D341Med (cell line): ENCODE measurements at regions not wholly inside any gene's neighbourhood (a gene's known extent, or its start where the extent isn't known, plus 50 kb on each side); places are given as distances from the start of the nearest gene placed in this dataset.

ENCODE experiments used
- DNase-seq: peaks from one replicate; pipeline ENCODE4 v3.0.0; 2012; ENCODE audit warnings: low spot score

DNA sequence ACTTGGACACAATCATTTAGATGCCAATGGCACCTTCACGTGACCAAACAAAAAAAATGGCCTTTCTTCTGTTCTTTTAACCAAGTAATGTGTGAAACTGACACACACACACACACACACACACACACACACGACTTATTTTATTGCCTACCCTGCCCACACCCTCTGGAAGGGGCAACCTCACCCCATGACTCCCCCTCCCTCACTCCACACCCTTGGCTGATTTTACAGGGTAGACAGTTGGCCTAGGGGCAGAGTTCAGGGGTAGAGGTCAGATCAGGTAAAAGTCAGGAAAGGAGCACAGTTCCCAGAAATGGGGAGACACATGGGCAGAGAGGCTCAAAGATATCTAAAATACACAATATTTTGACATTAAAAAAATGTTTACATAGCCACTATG lies 144.8 kb upstream of the GJB5 start:
- DNase-seq = no peak

DNA sequence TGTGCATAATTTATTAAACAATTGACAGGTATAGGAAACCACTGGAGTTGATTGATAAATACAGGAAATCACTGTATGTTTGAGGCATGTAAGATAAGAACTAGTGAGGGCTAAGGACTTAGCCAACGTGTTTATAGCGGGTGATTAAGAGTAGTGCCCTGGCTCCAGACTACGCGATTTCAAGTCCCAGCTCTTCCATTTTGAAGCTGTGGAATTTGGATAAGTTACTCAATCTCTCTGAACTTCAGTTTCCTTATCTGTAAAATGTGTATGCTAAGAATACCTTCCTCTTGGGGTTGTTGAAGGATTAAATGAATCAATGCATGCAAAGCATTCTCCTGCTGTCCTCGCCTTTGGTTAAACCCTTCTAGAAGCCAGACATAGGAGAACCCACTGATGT lies 143.3 kb upstream of the GJB5 start:
- no peak for DNase-seq

DNA sequence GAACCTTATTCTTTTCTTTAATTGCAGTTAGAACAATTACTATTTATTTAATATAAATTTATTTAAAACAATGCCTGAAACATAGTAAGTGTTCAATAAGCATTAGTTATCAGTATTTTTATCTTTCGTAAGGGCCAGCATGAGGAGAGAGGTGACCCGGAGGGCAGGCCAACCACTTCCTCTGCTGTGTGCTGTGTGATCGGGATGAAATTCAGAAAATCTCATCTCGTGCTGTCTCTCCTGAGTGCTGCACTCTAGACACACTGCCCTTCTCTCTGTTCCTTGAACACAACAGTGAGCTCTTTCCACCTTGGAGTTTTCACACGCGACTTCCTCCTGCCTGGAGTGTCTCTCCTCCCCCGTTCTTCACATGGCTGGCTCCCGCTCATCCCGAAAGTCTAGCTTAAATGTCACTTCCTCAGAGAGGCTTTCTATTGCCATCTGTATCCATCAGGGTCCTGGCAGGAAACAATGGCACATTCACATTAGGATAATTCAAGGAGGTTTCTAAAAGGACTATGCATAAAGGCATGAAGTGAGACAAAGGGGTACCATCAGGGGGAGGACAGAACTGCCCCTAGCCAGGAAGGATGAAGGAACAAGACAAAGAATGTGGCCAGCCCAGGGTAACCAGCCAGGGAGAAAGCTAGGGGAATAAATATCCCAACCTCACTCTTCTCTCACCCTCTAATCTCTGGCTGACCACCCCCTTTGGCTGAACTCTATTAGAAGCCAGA lies 142.6 kb upstream of the GJB5 start:
- DNase-seq = no peak

DNA sequence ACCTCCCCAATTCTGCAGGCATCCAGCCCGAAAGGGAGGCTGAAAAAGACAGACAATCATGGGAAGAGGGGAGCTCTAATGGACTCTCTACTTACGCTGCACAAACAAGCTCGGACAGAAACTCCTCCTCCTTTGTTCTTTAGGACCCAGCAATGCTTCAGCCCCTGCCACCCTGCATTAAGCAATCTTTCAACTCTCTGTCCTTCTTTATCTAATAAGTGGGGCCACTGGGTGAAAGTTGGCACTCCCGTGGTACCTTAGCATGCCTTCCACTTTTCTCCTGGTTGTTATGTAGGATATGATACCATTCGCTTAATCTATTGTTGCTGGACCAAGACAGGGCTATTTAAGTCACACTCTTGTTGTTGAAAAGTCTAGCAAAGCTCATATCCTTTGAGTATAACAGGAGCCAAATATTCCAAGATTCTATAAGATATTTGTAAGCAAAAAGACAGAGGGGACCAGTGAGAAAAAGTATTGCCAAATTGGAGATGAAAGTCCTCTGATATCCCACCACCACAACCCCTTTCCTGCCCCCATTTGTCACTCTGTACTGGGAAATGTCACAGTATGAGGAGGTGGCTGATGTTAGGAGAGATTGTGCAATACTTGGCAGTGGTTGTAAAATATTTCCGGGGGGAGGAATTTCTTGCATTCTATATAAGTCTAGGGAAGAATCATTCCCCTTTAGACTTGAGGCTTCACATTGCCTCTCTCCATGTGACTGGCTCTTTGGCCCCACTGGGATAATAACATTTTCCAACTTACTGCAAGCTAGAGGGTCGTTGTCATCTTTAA lies 137.3 kb upstream of the GJB5 start:
- no peak for DNase-seq

DNA sequence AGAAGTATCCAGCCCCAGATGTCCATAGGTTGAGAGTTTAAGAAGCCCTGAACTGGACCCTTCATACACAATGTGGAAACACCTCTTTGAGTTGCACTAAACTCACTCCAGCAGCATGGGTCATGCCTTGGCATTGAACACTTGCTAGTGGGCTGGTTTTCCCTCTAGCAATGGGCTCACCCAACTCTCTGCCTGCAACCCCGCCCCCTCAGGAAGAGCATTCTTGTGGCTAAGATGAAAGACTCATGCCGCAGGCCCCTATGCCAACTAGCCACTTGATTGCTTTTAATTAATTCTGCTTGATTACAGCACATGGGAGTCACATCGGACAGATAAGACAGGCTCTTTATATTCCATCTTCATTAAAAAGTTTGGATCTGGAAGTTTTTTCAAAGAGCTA lies 136.5 kb upstream of the GJB5 start:
- DNase-seq = no peak

DNA sequence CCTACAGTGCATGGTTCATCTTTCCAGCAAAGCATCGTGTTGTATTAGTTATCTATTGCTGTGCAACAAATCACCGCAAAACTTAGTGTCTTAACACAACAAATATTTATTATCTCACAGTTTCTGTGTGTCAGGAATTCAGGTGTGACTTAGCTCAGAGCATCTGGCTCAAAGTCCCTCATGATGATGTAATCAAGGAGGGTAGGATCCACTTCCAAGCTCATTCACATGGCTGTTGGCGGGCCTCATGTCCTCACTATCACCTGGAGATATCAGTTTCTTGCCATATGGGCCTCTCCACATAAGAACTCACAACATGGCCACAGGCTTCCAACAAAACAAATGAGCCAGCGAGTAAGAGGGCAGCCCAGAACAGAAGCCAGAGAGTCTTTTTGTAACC lies 135.6 kb upstream of the GJB5 start:
- no peak for DNase-seq

DNA sequence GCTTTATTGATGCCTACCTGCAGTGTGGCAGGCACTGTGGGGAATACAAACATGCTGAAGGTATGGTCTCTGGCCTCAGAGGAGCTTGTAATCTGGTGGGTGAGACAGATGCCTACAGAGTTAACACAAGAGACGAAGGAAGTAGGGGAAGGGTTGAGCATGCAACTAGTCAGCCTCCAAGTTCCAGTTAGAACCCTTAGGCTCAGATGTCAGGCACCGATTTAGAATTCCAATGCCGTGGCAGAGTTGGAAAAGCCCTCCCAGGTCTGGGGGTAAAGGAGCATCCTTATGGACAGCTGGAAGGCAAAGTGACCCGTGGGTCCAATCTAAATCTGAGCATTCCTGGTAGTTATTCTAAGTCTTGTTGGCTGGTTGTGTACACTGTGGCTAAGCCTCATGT lies 132.9 kb upstream of the GJB5 start:
- no peak for DNase-seq

DNA sequence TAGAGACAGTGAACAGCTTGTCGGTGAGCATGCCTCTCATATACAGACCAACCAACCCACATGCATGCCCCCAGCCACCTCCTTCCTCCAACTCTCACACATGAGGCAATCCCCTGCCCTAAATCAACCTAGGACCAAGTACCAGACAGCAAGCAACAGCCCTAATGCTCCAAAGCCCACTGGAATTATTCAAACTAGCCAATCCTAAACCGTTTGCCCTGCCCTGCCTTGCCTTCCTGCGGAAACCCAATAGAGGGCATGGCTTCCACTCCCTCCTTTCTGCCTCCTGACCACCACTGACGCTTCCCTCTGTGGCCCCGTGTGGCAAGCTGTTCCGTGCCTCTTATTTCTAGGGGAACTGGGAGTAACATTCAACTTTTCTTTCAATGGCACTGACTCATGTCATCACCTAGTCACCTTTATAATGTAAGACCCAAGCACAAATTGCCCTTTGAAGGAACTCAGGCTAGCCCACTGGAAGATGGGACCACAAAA lies 129.3 kb upstream of the GJB5 start:
- DNase-seq = no peak

DNA sequence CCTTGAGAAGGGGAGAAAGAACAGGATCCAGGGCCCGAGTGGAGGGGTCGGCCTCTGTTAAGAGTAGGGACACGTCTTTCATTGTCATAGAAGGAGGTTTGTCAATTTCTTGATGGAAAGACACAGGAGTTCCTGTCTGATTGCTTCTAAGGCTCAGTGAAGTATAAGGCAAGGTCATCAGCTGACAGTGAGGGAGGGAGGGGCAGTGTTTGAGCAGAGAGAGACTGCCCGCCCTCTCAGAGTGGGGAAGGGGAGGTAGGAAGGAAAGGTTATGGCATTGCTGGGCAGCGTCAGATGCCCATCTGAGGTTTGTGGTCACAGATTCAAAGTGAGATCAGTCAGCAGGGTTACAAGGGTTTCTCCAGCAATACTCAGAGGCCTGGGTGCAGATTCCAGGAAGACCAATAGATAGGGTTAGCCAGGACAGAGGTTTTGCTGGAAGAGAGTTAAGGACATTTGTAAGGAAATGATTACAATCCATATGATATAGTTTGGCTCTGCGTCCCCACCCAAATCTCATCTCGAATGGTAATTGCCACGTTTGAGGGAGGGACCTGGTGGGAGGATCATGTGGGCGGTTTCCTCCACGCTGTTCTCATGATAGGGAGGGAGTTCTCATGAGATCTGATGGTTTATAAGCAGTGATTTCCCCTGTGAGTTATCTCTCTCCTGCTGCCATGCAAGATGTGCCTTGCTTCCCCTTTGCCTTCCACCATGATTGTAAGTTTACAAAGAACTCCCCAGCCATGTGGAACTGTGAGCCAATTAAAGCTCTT lies 127.2 kb upstream of the GJB5 start:
- DNase-seq = no peak

DNA sequence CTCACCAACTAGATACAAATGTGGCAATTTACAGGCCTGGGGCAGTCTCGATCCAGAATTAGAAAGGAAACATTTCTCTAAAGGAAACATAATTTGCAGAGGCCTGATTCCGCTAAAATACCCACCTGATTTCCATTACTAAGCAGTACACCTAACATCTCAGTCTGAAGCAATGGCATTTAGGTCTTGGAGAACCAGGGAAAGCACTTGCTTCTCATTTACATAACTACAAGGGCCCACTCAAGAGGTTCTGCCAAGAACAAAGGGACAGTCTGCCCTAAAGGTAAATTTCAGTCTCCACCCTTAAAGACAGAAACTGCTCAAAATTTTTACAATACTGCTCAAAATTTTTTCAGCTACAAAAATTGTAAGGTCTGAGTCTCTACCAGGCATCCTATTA lies 123.7 kb upstream of the GJB5 start:
- DNase-seq = no peak

DNA sequence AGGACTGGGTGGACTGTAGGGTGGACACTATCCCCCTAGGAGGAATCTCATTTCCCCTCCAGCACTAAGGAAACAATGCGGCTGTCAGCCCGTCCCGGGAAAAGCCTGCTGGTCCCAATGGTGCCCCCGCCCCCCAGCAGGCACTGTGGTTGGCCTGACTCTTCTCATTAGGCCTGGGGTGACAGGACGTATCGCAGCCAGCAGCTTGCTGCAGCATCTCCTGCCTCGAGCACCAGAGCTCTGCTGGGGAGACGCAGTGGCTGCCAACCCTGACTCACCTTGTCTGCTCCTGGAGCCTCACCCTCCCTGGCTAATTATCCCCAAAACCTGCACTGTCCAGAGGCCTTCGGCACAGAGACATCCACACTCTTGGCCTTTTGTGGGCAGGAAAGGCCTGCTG lies 115.1 kb upstream of the GJB5 start:
- no peak for DNase-seq

DNA sequence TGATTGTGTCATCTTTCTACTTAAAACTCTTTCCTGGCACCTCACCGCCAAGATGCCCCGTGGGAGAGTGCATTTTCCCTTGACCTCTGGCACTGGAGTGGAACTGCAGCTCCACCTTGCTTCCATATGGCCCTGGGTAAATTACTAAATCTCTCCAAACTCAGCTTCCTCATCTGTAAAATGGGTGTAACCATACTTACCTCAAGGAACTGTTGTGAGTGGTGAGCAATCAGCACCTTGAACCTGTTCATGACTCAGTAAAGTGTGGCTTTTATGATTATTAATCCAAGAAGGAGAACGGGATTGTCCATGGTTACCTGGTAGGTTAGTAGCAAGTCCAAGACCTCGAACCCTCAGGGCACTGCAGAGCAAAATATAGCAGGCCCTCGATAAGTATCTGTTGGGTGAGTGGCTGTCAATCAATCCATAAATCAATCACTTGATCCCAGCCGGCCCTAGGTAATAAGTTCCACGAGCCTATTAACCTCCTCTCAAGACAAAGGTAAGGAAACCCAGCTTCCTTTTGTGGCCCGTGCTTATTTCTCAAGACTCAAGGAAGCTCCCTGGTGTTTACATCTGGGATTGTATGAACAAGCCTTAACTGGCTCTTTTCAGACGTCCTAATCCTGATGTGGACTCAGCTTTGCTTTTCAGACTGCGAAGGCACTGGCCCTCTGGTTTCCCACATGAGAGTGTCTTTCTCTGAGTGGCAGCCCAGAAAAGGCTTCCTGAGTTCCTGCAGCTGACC lies 114.0 kb upstream of the GJB5 start:
- no peak for DNase-seq

DNA sequence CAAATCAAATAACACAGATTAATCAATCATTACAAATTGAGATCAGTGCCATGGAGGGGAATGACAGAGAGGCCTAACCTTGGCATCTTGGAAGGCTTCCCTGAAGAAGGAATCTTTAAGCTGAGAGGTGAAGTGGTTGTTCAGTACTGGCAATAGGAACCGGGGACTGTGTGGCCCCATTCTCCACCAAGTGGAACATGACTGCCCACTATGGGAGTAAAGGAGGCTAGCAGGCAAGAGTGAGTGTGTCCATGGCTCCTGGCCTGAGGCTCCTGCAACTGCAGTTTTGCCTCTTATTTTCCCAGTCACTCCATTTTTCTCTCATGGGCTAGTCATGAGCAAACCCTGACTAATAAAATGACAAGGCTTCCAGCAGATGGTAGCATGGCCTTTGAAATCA lies 112.2 kb upstream of the GJB5 start:
- no peak for DNase-seq

DNA sequence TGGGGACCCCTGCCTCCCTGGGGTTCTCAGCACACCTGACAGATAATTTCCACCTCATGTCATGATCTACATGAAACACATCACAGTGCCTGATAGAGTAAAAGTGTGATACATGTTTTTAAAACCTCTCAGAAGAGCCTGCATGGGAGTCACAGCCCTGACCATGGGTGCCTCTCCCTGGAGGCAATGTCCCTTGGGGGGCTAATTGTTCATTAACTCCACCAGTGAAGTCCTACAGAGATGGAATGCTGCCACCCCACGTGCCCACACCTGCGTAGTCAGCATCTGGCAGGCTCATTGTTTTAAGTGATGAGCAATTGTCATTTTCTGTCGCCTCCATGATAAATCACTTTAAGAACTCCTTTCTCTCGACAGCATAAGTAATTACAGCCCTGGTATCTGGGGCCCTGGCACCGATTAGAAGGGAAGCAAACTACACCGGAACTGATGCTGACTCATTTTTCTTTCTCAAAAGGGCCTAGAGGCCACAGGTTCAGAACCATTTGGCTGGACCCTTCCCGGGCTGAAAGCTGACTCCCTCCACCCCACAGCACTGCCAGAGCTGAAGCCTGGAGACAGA lies 109.6 kb upstream of the GJB5 start:
- DNase-seq = no peak

DNA sequence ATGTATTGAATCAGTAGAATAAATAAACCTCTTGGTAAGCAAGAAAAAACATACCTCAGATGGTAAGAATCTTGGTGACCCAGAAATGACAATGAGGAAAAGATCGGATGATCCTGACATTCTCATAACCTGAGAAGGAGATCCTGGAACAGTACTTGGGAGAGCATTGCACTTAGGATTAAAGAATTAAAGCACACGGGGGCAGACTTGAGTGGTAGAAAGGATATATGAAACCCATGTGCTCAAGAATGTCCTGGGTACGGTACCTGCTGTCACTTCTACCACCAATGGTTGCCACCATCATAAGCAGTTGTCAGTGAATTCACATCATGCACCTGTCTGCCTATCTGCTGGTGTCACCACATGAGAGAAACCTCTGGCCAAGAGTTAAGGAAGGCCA lies 108.9 kb upstream of the GJB5 start:
- no peak for DNase-seq

DNA sequence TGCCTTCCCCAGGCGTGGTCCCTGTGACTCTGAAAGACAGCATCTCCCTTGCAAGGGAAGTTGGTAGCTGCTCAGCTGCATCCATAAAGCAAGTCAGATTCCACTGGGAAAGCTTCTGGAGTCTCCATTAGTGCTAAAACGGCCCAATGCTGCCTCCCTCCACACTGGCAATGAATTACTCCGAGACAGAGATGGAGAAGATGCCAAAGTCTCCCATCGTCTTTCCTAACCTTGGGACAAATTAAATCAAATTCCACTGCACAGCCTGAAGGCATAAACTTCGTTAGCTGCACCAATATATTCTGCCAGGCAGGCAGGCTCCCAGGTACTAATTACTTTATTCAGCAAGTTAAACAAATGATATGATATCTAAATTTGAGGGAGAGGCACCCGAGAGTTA lies 106.3 kb upstream of the GJB5 start:
- no peak for DNase-seq

DNA sequence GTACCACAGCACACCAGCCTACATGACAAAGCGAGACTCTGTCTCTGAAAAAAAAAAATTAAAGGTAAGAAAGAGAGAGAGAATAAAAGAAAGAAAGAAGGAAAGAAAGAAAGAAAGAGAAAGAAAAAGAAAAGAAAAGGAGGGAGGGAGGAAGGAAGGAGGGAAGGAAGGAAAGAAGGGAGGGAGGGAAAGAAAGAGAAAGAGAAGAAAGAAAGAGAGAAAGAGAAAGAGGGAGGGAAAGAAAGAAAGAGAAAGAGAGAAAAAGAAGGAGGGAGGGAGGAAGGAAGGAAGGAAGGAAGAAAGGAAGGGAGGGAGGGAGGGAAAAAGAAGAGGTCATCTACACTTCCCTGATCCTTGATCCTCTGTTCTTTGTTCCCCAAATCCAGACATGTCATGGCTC lies 104.8 kb upstream of the GJB5 start:
- no peak for DNase-seq

DNA sequence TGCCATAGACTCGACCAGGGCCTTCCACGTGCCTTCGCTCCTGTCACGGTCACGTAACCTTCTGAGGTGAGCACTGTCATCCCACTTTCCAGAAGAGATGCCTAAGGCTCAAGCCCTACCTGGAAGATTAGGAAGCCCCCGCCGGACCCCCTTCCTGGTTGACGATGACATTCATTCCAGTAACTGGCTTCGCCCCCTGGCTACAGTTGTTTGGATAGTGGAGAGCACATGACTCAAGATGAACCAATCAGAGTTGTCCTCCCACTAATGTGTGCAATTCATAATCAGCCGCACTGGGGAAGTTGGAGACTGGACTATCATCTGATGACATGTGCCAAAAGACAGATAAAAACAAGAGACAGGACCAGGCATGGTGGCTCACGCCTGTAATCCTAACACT lies 104.0 kb upstream of the GJB5 start:
- no peak for DNase-seq

DNA sequence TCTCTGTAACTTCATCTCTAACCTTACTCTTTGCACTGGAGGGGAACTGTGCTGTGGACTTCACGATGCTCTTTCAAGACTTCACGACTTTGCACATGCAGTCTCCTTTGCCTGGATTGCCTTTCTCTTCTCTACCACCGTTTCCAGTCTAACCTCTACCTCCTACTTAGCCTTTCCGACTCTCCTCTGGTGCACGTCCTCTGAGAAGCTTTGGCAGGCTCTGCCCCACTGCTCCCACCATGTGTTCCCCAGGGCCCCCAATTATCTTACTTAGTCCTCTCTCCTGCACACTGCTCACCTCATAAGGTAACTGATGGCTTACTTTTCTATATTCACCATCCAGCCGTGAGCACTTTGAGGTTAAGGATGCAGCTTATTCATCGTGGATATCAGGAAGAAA lies 101.7 kb upstream of the GJB5 start:
- no peak for DNase-seq

DNA sequence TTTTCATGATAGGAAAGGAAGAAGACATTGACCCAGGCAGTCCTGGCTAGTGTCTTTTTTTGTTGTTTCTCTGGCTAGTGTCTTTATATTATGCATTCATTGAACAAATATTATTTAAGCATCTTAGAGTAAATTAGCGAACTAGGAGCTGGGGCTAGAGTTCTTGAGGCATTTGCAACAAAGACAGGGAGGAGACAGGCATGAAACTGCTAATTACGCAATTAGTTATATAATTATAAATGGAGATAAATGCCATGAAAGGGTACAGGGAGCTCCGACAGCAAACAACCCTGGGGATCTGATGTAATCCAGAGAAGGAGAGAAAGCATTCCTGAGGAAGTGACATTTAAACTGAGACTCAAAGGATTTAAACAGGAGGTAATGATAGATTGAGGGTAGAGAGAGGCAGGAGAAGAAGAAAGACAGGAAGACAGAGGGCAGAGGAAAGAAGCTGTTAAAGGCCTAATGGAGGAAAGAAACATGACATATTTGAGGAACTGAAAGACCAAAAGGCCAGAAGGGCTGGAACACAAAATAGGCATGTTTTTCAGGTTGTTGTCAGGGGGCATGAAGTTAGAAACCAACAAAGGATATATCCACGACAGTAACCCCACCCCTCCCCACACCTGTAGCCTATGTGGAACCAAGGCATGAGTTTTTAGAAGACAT lies 99.5 kb upstream of the GJB5 start:
- DNase-seq = no peak

DNA sequence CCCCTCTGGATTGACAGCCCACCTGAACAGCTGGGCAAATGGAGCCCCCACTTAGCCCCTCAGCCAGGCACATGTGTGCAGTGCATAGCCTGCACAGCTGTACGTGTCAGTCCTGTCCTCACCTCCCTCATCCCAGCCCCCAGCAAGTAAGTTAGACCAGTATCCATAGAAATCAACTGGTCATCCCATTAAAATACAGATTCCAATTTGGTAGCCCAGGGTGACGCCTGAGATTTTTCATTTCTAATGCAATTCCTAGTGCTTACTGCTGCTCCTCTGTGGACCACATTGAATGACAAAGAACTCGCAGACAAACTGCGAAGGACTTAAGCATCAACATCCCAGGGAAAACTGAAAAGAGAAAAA lies 99.0 kb upstream of the GJB5 start:
- no peak for DNase-seq
